Gastrocnemius medialis (tissue), 4 donors: ENCODE measurements at regions not wholly inside any gene's neighbourhood (a gene's known extent, or its start where the extent isn't known, plus 50 kb on each side); places are given as distances from the start of the nearest gene placed in this dataset.

Source experiments
- ATAC-seq, 2 donors: fragments of 150-250 bp; one replicate each; pipeline ENCODE4 v1.9.1; 2016
- DNase-seq, 2 donors: peaks; one replicate each; pipeline ENCODE4 v3.0.0-alpha.2; 2019
- H3K27ac ChIP-seq, 4 donors: fragments of 200-600 bp; sonication (generic); 1 replicate in 1 of 4; 2 replicates in 3 of 4; pipeline ENCODE4 v1.5.1; 2016 to 2018; ENCODE audit warnings: mild to moderate bottlenecking in 2 of 4, moderate library complexity in 1 of 4
- H3K27me3 ChIP-seq, 3 donors: fragments of 200-600 bp; sonication (generic) in 2 of 3; 1 replicate in 1 of 3; 2 replicates in 2 of 3; pipeline versions ENCODE4 v1.5.1 to v1.6.0; 2016 to 2019; ENCODE audit warnings: mild to moderate bottlenecking in 1 of 3, moderate library complexity in 1 of 3
- H3K36me3 ChIP-seq, 2 donors: fragments of 200-600 bp; sonication (generic) in 1 of 2; one replicate each; pipeline ENCODE4 v1.5.1; 2017 to 2018
- H3K4me1 ChIP-seq, 2 donors: fragments of 200-600 bp; sonication (generic) in 1 of 2; one replicate each; pipeline ENCODE4 v1.5.1; 2016 to 2017; ENCODE audit warnings: mild to moderate bottlenecking in 2 of 2
- H3K4me3 ChIP-seq, 4 donors: fragments of 200-600 bp; sonication (generic) in 3 of 4; 1 replicate in 1 of 4; 2 replicates in 3 of 4; pipeline ENCODE4 v1.5.1; 2016 to 2019; ENCODE audit warnings: mild to moderate bottlenecking in 2 of 4
- H3K9me3 ChIP-seq, 3 donors: fragments of 200-600 bp; sonication (generic) in 2 of 3; 1 replicate in 1 of 3; 2 replicates in 2 of 3; pipeline ENCODE4 v1.5.1; 2016 to 2019
- POLR2A ChIP-seq, 2 donors: fragments of 450-650 bp; IDR thresholded peaks; one replicate each; pipeline ENCODE4 v1.6.1; 2017; ENCODE audit warnings: antibody characterized with exemption in 2 of 2, mild to moderate bottlenecking in 2 of 2, moderate library complexity in 2 of 2
- in situ Hi-C, 4 donors: fragments of 200-750 bp; cut with MboI; loops; one replicate each; pipeline versions ENCODE4 v1.15.0 to v1.8.0; 2017; ENCODE audit warnings: low sequenced_read_pairs in 4 of 4
- intact Hi-C: fragments of 100-400 bp; cut with DNase I; formaldehyde crosslinking; loops from one replicate; pipeline ENCODE4 v1.15.1; 2023; ENCODE audit warnings: low total_unique reads
- TF ChIP-seq, protein P1 (sequence below), 5 experiments: fragments of 450-650 bp in 3 of 5; fragments of 200-600 bp in 2 of 5; sonication (generic) in 2 of 5; IDR thresholded peaks in 4 of 5; conservative IDR thresholded peaks in 1 of 5; 1 replicate in 4 of 5; 2 replicates in 1 of 5; pipeline ENCODE4 v1.5.1; 2016 to 2019; ENCODE audit warnings: antibody characterized with exemption in 5 of 5, mild to moderate bottlenecking in 3 of 5, moderate library complexity in 3 of 5

DNA sequence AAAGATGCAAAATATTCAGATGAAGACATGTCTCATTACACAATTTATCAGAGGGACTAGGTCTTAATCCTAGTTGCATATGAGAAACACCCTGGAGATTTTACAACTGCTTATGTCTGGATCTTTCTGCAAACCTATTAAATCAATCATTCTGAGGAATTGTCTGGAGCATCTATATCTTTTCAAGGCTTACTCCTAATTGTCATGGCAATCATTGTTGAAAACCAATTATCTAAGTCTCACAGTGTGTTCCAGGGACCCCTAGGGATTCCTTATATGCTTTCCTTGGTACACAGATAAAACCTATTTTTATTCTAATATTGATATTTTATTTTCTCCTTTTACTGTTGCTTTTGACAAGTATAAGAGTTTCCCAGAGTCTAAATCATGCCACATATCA is 696.9 kb upstream of the EYS start:
- Histone ChIP-seq H3K27ac (no peak overlapping the region), H3K27me3 (no peaks in the 10 kb centered on the region), H3K4me3 (no peak overlapping the region), H3K4me1 (no peaks in the 10 kb centered on the region), H3K36me3 (no peaks in the 10 kb centered on the region), H3K9me3 (no peaks in the 10 kb centered on the region)
- intact Hi-C loops (no loop called here), in situ Hi-C loops (no loop called here)
- DNase-seq (no peak), ATAC-seq (no peak)
- TF ChIP-seq, protein P1, sequence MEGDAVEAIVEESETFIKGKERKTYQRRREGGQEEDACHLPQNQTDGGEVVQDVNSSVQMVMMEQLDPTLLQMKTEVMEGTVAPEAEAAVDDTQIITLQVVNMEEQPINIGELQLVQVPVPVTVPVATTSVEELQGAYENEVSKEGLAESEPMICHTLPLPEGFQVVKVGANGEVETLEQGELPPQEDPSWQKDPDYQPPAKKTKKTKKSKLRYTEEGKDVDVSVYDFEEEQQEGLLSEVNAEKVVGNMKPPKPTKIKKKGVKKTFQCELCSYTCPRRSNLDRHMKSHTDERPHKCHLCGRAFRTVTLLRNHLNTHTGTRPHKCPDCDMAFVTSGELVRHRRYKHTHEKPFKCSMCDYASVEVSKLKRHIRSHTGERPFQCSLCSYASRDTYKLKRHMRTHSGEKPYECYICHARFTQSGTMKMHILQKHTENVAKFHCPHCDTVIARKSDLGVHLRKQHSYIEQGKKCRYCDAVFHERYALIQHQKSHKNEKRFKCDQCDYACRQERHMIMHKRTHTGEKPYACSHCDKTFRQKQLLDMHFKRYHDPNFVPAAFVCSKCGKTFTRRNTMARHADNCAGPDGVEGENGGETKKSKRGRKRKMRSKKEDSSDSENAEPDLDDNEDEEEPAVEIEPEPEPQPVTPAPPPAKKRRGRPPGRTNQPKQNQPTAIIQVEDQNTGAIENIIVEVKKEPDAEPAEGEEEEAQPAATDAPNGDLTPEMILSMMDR (IDR thresholded peaks at IDR 0.05 in 4 of 5, conservative IDR thresholded peaks at IDR 0.05 in 1 of 5), result no peak
- no peak for TF ChIP-seq POLR2A (IDR thresholded peaks at IDR 0.05)

DNA sequence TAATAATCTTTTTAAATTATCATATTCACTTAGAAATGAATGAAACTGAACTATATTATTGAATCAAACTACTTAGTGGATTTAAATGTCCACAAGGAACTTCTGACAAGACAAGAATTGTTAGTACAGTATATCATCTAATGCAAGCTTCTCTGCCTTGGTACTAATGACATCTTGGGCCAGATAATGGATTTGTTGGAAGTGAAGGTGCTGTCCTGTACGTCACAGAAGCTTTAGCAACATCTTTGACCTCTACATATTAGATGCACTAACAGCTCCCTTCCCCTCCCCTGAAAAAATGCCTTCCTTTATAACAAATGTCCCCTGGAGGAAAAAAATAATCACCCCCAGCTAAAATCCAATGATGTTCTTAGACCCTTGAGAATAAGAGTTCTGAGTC is 695.8 kb upstream of the EYS start:
- in situ Hi-C loops (no loop called here), intact Hi-C loops (no loop called here)
- H3K4me1 ChIP-seq, result no peaks in the 10 kb centered on the region
- no peak overlapping the region for H3K4me3 ChIP-seq
- H3K9me3 ChIP-seq, result no peaks in the 10 kb centered on the region
- no peaks in the 10 kb centered on the region for H3K27me3 ChIP-seq
- H3K27ac ChIP-seq, result no peak overlapping the region
- no peak for DNase-seq
- TF ChIP-seq POLR2A (IDR thresholded peaks at IDR 0.05), result no peak
- TF ChIP-seq, protein P1 (IDR thresholded peaks at IDR 0.05 in 4 of 5, conservative IDR thresholded peaks at IDR 0.05 in 1 of 5), result no peak
- H3K36me3 ChIP-seq, result no peaks in the 10 kb centered on the region
- no peak for ATAC-seq

- no peak for ATAC-seq
- in situ Hi-C loops, result no loop called here
Observed at GRCh38 chr6:66396549-66396948, 689.5 kb upstream of the EYS start.

GRCh38 chr6:66396145-66396544 is 689.1 kb upstream of the EYS start:
- H3K4me3 ChIP-seq, result no peak overlapping the region
- ATAC-seq, result no peak
- no peaks in the 10 kb centered on the region for H3K4me1 ChIP-seq
- no peak for DNase-seq
- no peaks in the 10 kb centered on the region for H3K9me3 ChIP-seq
- in situ Hi-C loops, result no loop called here
- no peaks in the 10 kb centered on the region for H3K36me3 ChIP-seq
- TF ChIP-seq, protein P1 (IDR thresholded peaks at IDR 0.05 in 4 of 5, conservative IDR thresholded peaks at IDR 0.05 in 1 of 5), result no peak
- no peak for TF ChIP-seq POLR2A (IDR thresholded peaks at IDR 0.05)
- H3K27me3 ChIP-seq, result no peaks in the 10 kb centered on the region
- intact Hi-C loops, result no loop called here
- H3K27ac ChIP-seq, result no peak overlapping the region

More at GRCh38 chr6:66396549-66396948, 689.5 kb upstream of the EYS start:
- intact Hi-C loops, result no loop called here
- Histone ChIP-seq H3K4me1 (no peaks in the 10 kb centered on the region), H3K27ac (no peak overlapping the region), H3K27me3 (no peaks in the 10 kb centered on the region), H3K9me3 (no peaks in the 10 kb centered on the region), H3K36me3 (no peaks in the 10 kb centered on the region), H3K4me3 (no peak overlapping the region)
- no peak for TF ChIP-seq POLR2A (IDR thresholded peaks at IDR 0.05)
- TF ChIP-seq, protein P1 (IDR thresholded peaks at IDR 0.05 in 4 of 5, conservative IDR thresholded peaks at IDR 0.05 in 1 of 5), result no peak
- DNase-seq, result no peak

- in situ Hi-C loops (no loop called here), intact Hi-C loops (no loop called here)
- no peak for ATAC-seq
- no peaks in the 10 kb centered on the region for H3K36me3 ChIP-seq
- no peaks in the 10 kb centered on the region for H3K4me1 ChIP-seq
- no peak overlapping the region for H3K4me3 ChIP-seq
- no peak for TF ChIP-seq POLR2A (IDR thresholded peaks at IDR 0.05)
- TF ChIP-seq, protein P1 (IDR thresholded peaks at IDR 0.05 in 4 of 5, conservative IDR thresholded peaks at IDR 0.05 in 1 of 5), result no peak
- H3K9me3 ChIP-seq, result no peaks in the 10 kb centered on the region
- DNase-seq, result no peak
- H3K27ac ChIP-seq, result no peak overlapping the region
- H3K27me3 ChIP-seq, result no peaks in the 10 kb centered on the region
Observed at GRCh38 chr6:66390393-66390792, 683.4 kb upstream of the EYS start.
